OCI-LY3 (cell line): ENCODE measurements at regions not wholly inside any gene's neighbourhood (a gene's known extent, or its start where the extent isn't known, plus 50 kb on each side); places are given as distances from the start of the nearest gene placed in this dataset.

Source experiments
- EZH2phosphoT487 ChIP-seq: fragments of 200-600 bp; shearing (Covaris generic); IDR thresholded peaks from 2 replicates; pipeline ENCODE4 v1.6.1; 2018; ENCODE audit warnings: antibody characterized with exemption, mixed run types, low read depth
- TF ChIP-seq, protein P1 (sequence below): fragments of 200-600, 300-600 bp; sonication (generic); IDR thresholded peaks from 2 replicates; pipeline ENCODE4 v1.5.1; 2014; ENCODE audit warnings: antibody characterized with exemption, low read length, low read depth

DNA sequence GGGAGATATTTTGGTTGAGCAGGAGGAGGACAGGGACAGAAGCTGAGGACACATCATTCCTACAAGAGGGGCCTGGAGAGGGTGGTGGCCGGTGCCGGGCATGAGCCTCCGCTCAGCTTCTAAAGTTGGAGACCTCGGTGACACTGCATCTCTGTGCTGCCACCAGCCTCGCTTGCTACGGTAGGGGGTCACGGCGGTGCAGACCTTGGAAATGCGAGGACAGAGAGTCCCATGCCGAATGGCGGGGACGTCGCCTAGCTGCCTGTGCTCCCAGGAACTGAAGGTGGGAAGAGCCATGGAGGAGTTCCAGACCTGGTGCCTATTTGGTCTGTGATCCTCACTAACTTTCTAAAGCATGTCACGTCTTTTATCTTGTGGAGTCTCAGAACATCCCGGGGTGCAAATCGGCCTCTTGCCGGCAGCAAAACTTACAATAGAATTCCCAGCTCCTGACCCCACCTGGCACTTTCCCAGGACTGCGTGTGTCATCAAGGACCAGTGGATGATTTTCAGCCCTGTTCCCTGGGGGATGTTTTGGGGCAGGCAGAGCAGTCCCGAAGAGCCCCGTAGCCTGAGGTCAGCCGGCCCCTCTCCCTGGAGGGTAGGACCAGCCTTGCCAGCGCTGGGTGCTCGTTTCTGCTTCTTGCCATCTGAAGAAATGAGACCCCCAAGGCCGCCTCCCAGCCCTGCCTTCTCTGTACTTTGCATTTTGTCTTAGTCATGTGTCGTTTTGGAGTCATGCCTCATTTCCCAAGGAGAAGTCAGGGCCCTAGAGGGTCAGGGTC, 205.8 kb upstream of the SHH start:
- TF ChIP-seq, protein P1, sequence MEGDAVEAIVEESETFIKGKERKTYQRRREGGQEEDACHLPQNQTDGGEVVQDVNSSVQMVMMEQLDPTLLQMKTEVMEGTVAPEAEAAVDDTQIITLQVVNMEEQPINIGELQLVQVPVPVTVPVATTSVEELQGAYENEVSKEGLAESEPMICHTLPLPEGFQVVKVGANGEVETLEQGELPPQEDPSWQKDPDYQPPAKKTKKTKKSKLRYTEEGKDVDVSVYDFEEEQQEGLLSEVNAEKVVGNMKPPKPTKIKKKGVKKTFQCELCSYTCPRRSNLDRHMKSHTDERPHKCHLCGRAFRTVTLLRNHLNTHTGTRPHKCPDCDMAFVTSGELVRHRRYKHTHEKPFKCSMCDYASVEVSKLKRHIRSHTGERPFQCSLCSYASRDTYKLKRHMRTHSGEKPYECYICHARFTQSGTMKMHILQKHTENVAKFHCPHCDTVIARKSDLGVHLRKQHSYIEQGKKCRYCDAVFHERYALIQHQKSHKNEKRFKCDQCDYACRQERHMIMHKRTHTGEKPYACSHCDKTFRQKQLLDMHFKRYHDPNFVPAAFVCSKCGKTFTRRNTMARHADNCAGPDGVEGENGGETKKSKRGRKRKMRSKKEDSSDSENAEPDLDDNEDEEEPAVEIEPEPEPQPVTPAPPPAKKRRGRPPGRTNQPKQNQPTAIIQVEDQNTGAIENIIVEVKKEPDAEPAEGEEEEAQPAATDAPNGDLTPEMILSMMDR: no peak
- TF ChIP-seq EZH2phosphoT487: no peak
